ENCODE measurements at regions not wholly inside any gene's neighbourhood (a gene's known extent, or its start where the extent isn't known, plus 50 kb on each side); places are given as distances from the start of the nearest gene placed in this dataset.
"Not testable (repeated sequence)": the region's sequence is repeated elsewhere in the genome, so short reads cannot be mapped to it uniquely, and the experiment has no call there.

GRCh38 chr5:57976506-57976905 is 483.4 kb downstream of the PLK2 start:
- Histone ChIP-seq H2AFZ (ENCODE audit: low read depth) (no peak overlapping the region), H3K27me3 (ENCODE audit: insufficient read depth) (no peaks in the 10 kb centered on the region), H3K36me3 (replicated peaks in 1 of 2; ENCODE audit: control insufficient read depth in 1 of 2, insufficient read depth in 2 of 2, low read length in 1 of 2) (no peaks in the 10 kb centered on the region), H3F3A (replicated peaks; ENCODE audit: insufficient read depth) (no peaks in the 10 kb centered on the region), H3K79me2 (ENCODE audit: insufficient read depth) (no peaks in the 10 kb centered on the region), H3K9ac (no peak overlapping the region), H3K4me3 (ENCODE audit: low read depth in 2 of 2, low read length in 1 of 2) (no peak overlapping the region), H3K9me2 (no peaks in the 10 kb centered on the region), H3K27ac (ENCODE audit: low read depth in 2 of 2, low read length in 1 of 2) (no peak overlapping the region), H3K4me2 (no peak overlapping the region), H3K4me1 (ENCODE audit: control insufficient read depth in 1 of 2, insufficient read depth in 2 of 2, low read depth in 1 of 2, low read length in 1 of 2) (no peaks in the 10 kb centered on the region), H3K9me3 (no peaks in the 10 kb centered on the region), H4K20me1 (ENCODE audit: insufficient read depth) (no peaks in the 10 kb centered on the region)
- no peak for DNase-seq
- WGBS (ENCODE audit: low lambda C conversion rate), result 83% methylated on average over 2 of the region's 2 CpGs
- TF ChIP-seq FOXJ3 (CRISPR knock-in tag; IDR thresholded peaks at IDR 0.05) (no peak), CHD2 (IDR thresholded peaks at IDR 0.05; ENCODE audit: low read length, partially characterized antibody) (no peak), FOSL2 (IDR thresholded peaks at IDR 0.05; ENCODE audit: borderline replicate concordance, low read depth) (no peak), TEAD4 (IDR thresholded peaks at IDR 0.05; ENCODE audit: borderline replicate concordance, insufficient read depth) (no peak), EZH2phosphoT487 (IDR thresholded peaks at IDR 0.05; ENCODE audit: borderline replicate concordance, low read depth) (no peak), NFIC (IDR thresholded peaks at IDR 0.05; ENCODE audit: borderline replicate concordance) (no peak), MXI1 (IDR thresholded peaks at IDR 0.05; ENCODE audit: low read depth, low read length) (no peak), POLR2AphosphoS5 (IDR thresholded peaks at IDR 0.05; ENCODE audit: low read depth, low read length) (no peak), TCF12 (IDR thresholded peaks at IDR 0.05) (no peak), RAD21 (IDR thresholded peaks at IDR 0.05; ENCODE audit: low read length) (no peak), GATA2 (CRISPR knock-in tag; IDR thresholded peaks at IDR 0.05) (no peak), NRF1 (IDR thresholded peaks at IDR 0.05; ENCODE audit: low read depth, low read length) (no peak), FOXM1 (IDR thresholded peaks at IDR 0.05; ENCODE audit: low read depth) (no peak), MEF2A (IDR thresholded peaks at IDR 0.05; ENCODE audit: borderline replicate concordance, low read depth) (no peak)
- CTCF ChIA-PET, result no interaction called here
- POLR2A ChIA-PET, result no interaction called here

DNA sequence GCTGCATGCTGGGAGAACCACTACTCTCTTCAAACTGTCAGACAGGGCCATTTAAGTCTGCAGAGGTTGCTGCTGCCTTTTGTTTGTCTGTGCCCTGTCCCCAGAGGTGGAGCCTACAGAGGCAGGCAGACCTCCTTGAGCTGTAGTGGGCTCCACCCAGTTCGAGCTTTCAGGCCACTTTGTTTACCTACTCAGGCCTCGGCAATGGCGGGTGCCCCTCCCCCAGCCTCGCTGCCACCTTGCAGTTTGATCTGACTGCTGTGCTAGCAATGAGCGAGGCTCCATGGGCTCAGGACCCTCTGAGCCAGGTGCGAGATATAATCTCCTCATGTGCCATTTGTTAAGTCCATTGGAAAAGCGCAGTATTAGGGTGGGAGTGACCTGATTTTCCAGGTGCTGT is 487.8 kb downstream of the PLK2 start:
- H3K9ac ChIP-seq; H3K27me3 ChIP-seq (ENCODE audit: insufficient read depth); H3F3A ChIP-seq (replicated peaks; ENCODE audit: insufficient read depth); H3K79me2 ChIP-seq (ENCODE audit: insufficient read depth); POLR2A ChIA-PET; H3K4me3 ChIP-seq (ENCODE audit: low read depth in 2 of 2, low read length in 1 of 2); H3K27ac ChIP-seq (ENCODE audit: low read depth in 2 of 2, low read length in 1 of 2); H3K4me1 ChIP-seq (ENCODE audit: control insufficient read depth in 1 of 2, insufficient read depth in 2 of 2, low read depth in 1 of 2, low read length in 1 of 2); H4K20me1 ChIP-seq (ENCODE audit: insufficient read depth); H3K36me3 ChIP-seq (replicated peaks in 1 of 2; ENCODE audit: control insufficient read depth in 1 of 2, insufficient read depth in 2 of 2, low read length in 1 of 2); CTCF ChIA-PET; H3K9me3 ChIP-seq; H2AFZ ChIP-seq (ENCODE audit: low read depth); DNase-seq; H3K9me2 ChIP-seq; H3K4me2 ChIP-seq: not testable (repeated sequence)
- WGBS (ENCODE audit: low lambda C conversion rate), result 58% methylated on average over 6 of the region's 7 CpGs

- DNase-seq, result no peak
- Histone ChIP-seq H3K36me3 (replicated peaks in 1 of 2; ENCODE audit: control insufficient read depth in 1 of 2, insufficient read depth in 2 of 2, low read length in 1 of 2) (no peaks in the 10 kb centered on the region), H2AFZ (ENCODE audit: low read depth) (no peak overlapping the region), H3K79me2 (ENCODE audit: insufficient read depth) (no peaks in the 10 kb centered on the region), H3K27me3 (ENCODE audit: insufficient read depth) (no peaks in the 10 kb centered on the region), H3F3A (replicated peaks; ENCODE audit: insufficient read depth) (no peaks in the 10 kb centered on the region), H3K4me2 (no peak overlapping the region), H3K9ac (no peak overlapping the region), H3K9me3 (peaks cover 6% of the 10 kb centered on the region; the same call in 1 of the 2 replicates), H3K9me2 (no peaks in the 10 kb centered on the region), H3K4me3 (ENCODE audit: low read depth in 2 of 2, low read length in 1 of 2) (no peak overlapping the region), H3K4me1 (ENCODE audit: control insufficient read depth in 1 of 2, insufficient read depth in 2 of 2, low read depth in 1 of 2, low read length in 1 of 2) (no peaks in the 10 kb centered on the region), H4K20me1 (ENCODE audit: insufficient read depth) (no peaks in the 10 kb centered on the region), H3K27ac (ENCODE audit: low read depth in 2 of 2, low read length in 1 of 2) (no peak overlapping the region)
- 83% methylated on average over 1 of the region's 1 CpG for WGBS (ENCODE audit: low lambda C conversion rate)
- ChIA-PET POLR2A (no interaction called here), CTCF (no interaction called here)
- TF ChIP-seq TCF12 (IDR thresholded peaks at IDR 0.05), result no peak
- TF ChIP-seq RXRA (IDR thresholded peaks at IDR 0.05; ENCODE audit: borderline replicate concordance, low read depth), result no peak
- no peak for TF ChIP-seq FOXM1 (IDR thresholded peaks at IDR 0.05; ENCODE audit: low read depth)
- no peak for TF ChIP-seq FOXJ3 (CRISPR knock-in tag; IDR thresholded peaks at IDR 0.05)
- no peak for TF ChIP-seq JUND (IDR thresholded peaks at IDR 0.05)
- TF ChIP-seq ZBTB33 (IDR thresholded peaks at IDR 0.05; ENCODE audit: borderline replicate concordance, low read depth), result no peak
- TF ChIP-seq GABPA (IDR thresholded peaks at IDR 0.05; ENCODE audit: low read depth), result no peak
- TF ChIP-seq, protein P1, sequence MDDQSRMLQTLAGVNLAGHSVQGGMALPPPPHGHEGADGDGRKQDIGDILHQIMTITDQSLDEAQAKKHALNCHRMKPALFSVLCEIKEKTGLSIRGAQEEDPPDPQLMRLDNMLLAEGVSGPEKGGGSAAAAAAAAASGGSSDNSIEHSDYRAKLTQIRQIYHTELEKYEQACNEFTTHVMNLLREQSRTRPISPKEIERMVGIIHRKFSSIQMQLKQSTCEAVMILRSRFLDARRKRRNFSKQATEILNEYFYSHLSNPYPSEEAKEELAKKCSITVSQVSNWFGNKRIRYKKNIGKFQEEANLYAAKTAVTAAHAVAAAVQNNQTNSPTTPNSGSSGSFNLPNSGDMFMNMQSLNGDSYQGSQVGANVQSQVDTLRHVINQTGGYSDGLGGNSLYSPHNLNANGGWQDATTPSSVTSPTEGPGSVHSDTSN (IDR thresholded peaks at IDR 0.05), result no peak
- TF ChIP-seq NFIC (IDR thresholded peaks at IDR 0.05; ENCODE audit: borderline replicate concordance), result no peak
- TF ChIP-seq RFX5 (IDR thresholded peaks at IDR 0.05; ENCODE audit: low read length), result no peak
- no peak for TF ChIP-seq MEF2A (IDR thresholded peaks at IDR 0.05; ENCODE audit: borderline replicate concordance, low read depth)
- no peak for TF ChIP-seq USF2 (IDR thresholded peaks at IDR 0.05; ENCODE audit: borderline replicate concordance, low read depth, low read length)
Measured at GRCh38 chr5:57960569-57960968, 478.0 kb upstream of the ACTBL2 start.
